GM18951 (cell line): ENCODE measurements at regions not wholly inside any gene's neighbourhood (a gene's known extent, or its start where the extent isn't known, plus 50 kb on each side); places are given as distances from the start of the nearest gene placed in this dataset.
"Not testable (repeated sequence)": the region's sequence is repeated elsewhere in the genome, so short reads cannot be mapped to it uniquely, and the experiment has no call there.

Experiments
- POLR2A ChIP-seq: IDR thresholded peaks from 4 replicates; pipeline ENCODE4 v1.6.1; 2011; ENCODE audit warnings: mild to moderate bottlenecking; ENCODE audit not compliant: insufficient read length, insufficient read depth; ENCODE audit errors: extremely low read depth
- in situ Hi-C: fragments of 300-500 bp; cut with MboI; formaldehyde crosslinking; loops from one replicate; pipeline ENCODE4 v1.12.0; 2022; ENCODE audit warnings: low sequenced_read_pairs, mixed read lengths, inconsistent platforms; ENCODE audit not compliant: unreplicated experiment

DNA sequence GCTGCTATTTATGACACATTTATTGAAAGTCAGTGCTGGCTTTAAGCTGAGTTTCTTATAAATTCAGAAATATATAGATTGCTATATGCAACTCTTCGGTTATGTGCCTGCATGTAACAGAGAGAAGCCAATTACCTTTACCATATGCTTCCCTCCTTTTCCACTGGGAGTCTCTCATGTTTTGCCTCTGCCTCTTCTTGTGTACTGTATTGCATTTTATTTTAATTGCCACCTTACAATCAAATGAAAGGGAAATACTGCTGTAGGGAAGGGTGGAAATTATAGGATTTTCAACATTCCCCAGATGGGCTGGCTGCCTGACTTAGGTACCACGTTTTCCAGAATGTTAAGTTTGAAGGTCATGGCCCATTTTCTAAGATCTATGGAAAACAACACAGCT is 655.4 kb upstream of the SLIT2 start:
- no peak for TF ChIP-seq POLR2A
- in situ Hi-C loops: no loop called here

DNA sequence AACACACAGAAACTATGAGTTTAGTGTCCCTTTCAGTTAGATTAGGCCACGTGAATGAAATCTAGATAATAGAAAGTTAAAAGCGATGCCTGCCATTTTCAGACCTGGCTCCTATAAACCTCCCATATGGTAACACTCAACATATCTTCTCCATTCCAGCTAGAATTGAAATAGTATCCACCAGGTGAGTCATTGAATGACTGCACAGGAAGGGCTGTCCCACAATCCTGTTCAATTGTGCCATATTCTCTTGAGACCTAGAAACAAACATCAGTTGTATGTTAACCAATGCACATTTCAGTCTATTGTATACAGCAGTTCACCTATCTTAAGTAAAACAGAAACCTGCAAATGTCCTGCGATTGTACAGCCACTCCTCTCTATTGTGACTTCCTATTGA is 659.3 kb upstream of the SLIT2 start:
- in situ Hi-C loops: no loop called here
- no peak for TF ChIP-seq POLR2A

- in situ Hi-C loops: no loop called here
- no peak for TF ChIP-seq POLR2A
Measured at GRCh38 chr4:19583827-19584569, 667.7 kb upstream of the SLIT2 start.

- in situ Hi-C loops: no loop called here
- TF ChIP-seq POLR2A: no peak
Measured at GRCh38 chr4:19580095-19580494, 671.6 kb upstream of the SLIT2 start.

DNA sequence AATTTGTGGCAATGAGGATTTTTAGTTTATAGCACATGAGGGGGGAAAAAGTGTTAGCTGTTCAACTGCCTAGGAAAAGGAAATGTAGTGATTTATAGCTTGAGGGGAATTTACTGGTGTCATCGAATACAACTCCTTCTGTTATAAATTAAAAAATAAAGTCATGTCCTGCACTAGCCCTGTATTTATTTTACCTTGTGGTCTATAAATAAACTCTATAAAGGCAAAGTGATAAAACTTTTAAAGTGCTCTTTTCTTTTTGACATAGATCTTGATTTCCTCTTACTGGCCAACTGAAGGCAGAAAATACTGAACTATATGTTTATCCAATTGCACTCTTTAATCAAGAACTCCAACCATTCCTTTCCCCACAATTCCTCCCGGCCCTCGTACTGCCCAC is 672.1 kb upstream of the SLIT2 start:
- in situ Hi-C loops: no loop called here
- no peak for TF ChIP-seq POLR2A

DNA sequence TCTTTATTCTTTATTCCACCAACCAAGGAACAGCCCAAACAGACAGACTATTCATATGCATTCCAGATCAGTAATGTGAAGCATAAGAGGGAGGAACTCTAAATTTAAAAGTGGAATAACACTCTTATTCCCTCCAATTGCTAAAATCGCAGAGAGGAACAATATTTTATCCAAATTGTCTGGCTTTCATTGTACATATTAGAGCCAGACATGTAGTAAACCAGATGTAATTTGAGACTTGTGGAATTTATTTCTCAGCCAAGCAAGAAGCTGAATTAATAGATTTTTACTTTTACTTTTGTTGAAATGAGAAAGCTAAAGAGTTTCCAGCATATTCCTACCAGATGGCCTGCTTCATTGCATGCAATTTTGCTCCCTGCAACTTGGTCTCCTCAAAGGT is 674.6 kb upstream of the SLIT2 start:
- in situ Hi-C loops: no loop called here
- TF ChIP-seq POLR2A: no peak

DNA sequence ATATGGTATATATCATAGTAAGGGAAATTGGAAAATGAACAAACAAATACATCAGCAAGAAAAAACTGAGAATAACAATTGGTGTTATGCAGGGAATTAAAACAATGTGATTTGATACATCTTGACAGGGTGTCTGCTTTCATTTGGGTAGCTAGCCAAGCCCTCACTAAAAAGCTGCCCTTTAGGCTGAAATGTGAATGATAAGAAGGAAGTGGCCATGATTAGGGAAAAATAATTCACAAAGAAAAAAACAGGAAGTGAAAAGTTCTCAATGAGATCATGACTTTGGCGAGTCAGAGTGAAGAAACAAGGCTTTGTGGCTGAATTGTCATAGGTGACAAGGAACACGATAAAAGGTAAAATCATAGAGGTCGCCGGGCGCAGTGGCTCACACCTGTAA is 675.8 kb upstream of the SLIT2 start:
- no peak for TF ChIP-seq POLR2A
- in situ Hi-C loops: no loop called here

- no peak for TF ChIP-seq POLR2A
- in situ Hi-C loops: no loop called here
Measured at GRCh38 chr4:19566041-19566440, 685.7 kb upstream of the SLIT2 start.

DNA sequence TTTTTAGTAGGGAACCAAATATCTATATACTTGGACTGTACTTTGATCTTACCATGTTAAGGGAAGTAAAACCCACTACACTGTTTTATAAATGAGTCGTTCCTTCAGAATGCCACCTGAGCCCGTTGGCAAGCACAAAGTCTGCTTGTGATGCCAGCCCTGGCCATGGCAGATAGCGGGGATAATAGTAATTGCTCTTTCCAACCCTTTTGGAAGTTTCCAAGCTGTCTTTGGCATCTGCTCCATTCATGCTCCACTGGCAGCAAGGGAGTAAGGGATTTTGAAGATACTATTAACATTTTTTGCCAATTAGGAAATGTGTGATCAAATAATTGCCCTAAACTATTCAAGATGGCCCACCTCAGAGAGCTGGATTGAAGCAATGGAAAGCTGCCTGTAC is 689.2 kb upstream of the SLIT2 start:
- no peak for TF ChIP-seq POLR2A
- in situ Hi-C loops: no loop called here

- no peak for TF ChIP-seq POLR2A
- in situ Hi-C loops: no loop called here
Measured at GRCh38 chr4:19557161-19557560, 694.5 kb upstream of the SLIT2 start.

DNA sequence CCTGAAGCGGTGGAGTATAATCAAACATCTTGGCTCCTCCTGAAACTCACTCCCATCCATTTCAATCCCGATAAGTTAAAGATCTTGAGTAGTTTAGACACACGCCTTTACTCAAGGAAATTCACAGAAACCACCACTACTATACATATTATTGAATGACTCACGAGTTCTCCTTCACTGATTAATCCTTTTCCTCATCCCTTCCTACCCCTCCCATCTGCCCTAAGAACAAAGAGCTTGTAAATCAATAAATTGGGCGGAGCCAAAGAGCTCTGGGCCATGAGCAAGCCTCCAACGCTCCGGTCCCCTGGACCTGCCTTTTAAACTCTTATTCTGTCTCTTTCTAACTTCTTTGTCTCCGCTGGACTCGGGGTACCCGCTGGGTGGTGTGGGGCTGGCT is 695.4 kb upstream of the SLIT2 start:
- in situ Hi-C loops: not testable (repeated sequence)

GRCh38 chr4:19547463-19547862 is 704.2 kb upstream of the SLIT2 start:
- no peak for TF ChIP-seq POLR2A
- in situ Hi-C loops: no loop called here

DNA sequence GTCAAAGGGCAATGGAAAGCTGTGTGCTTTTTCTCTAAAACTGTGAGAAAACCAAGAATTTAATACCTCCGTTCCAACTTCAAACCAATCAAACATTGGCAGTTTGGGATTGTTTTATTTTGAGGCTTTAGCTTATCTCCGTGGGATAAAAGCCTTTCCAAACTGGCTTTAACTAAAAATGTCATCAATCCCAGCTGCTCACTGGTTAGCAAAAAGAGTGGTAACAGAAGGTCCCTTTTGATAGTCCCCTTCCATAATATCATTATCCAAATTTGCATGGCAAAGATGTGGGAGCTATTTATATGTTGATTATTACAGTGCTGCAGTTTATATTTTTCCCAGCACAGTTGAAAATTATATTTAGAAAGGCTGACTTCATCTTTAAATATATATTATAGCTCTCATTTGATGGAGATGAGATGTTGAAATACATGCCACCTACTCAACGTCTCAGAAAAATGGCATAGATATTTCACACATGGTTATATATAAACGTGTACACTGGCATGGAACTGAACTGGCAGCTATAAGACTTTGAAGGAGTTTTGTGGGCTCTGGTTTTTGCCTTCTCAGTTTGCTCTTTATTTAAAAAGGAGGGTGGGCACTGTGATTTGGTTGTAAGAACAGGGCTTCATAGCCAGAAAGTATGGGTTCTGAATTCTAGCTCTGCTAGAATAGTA is 707.1 kb upstream of the SLIT2 start:
- no peak for TF ChIP-seq POLR2A
- in situ Hi-C loops: no loop called here

DNA sequence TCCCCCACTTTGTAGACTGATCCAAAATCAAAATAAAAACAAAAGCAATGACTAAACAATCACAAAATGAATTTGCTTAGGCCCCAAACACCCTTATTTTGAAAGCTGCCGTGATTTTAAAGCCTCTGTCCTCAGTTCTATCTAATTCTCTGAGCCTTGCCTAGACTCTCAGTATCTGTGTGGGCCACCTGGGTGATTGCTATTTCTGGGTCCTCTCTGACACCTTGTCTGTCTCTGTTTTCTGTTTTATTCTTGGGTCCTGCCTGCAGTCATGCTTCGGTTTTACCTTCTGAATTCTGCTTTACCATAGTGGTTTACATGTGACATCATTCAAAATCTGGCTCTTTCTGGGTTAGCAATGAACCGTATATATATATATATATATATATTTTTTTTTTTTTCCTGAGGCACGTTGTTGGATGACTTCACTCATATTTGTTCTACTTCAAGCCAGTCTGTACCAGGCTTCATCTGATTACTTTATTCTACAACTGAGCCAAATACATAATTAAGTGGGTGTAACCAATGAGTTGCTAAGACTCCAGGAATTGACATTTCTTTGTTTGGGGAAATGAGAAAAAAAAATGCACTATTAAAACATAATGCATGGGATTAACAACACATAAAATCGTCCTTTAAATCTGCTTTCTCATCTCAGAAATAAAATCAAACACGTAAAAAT is 710.7 kb upstream of the SLIT2 start:
- TF ChIP-seq POLR2A: no peak
- in situ Hi-C loops: no loop called here
